Upper lobe of left lung (tissue), 6 donors: ENCODE measurements at regions not wholly inside any gene's neighbourhood (a gene's known extent, or its start where the extent isn't known, plus 50 kb on each side); places are given as distances from the start of the nearest gene placed in this dataset.
A peak's percentile ranks its signal among the peaks of the same experiment; 100 is the strongest.

Source experiments
- ATAC-seq, 2 donors: fragments of 200-7000 bp; cut with Tn5 transposase; one replicate each; pipeline ENCODE4 v1.9.1; 2022; ENCODE audit warnings: mild to moderate bottlenecking in 2 of 2, moderate library complexity in 2 of 2; ENCODE audit not compliant: low FRiP score in 2 of 2
- DNase-seq, 2 donors: peaks; one replicate each; pipeline ENCODE4 v3.0.0-alpha.2; 2019 to 2020
- H3K27ac ChIP-seq, 4 donors: fragments of 200-600 bp; sonication (generic); one replicate each; pipeline ENCODE4 v1.5.1; 2016 to 2019
- H3K27me3 ChIP-seq, 4 donors: fragments of 200-600 bp; sonication (generic); one replicate each; pipeline ENCODE4 v1.5.1; 2017 to 2019
- H3K36me3 ChIP-seq, 4 donors: fragments of 200-600 bp; sonication (generic); one replicate each; pipeline ENCODE4 v1.5.1; 2016 to 2019
- H3K4me1 ChIP-seq, 4 donors: fragments of 200-600 bp; sonication (generic); one replicate each; pipeline ENCODE4 v1.5.1; 2018 to 2019
- H3K4me3 ChIP-seq, 4 donors: fragments of 200-600 bp; sonication (generic); one replicate each; pipeline ENCODE4 v1.5.1; 2017 to 2019; ENCODE audit warnings: mild to moderate bottlenecking in 2 of 4, moderate library complexity in 1 of 4
- H3K9me3 ChIP-seq, 4 donors: fragments of 200-600 bp; sonication (generic); one replicate each; pipeline ENCODE4 v1.5.1; 2018 to 2019
- CTCF ChIP-seq, 6 experiments: fragments of 450-650 bp in 4 of 6; fragments of 200-600 bp in 2 of 6; sonication (generic) in 2 of 6; IDR thresholded peaks; one replicate each; pipeline ENCODE4 v1.5.1; 2016 to 2019; ENCODE audit warnings: antibody characterized with exemption in 6 of 6
- EP300 ChIP-seq, 4 donors: sonication (generic); formaldehyde crosslinking; IDR thresholded peaks; one replicate each; pipeline ENCODE4 v1.5.1; 2017; ENCODE audit warnings: antibody characterized with exemption in 4 of 4, control low read depth in 2 of 4
- POLR2A ChIP-seq, 4 donors: fragments of 450-650 bp; IDR thresholded peaks; one replicate each; pipeline ENCODE4 v1.5.1; 2016 to 2017; ENCODE audit warnings: antibody characterized with exemption in 4 of 4, mild to moderate bottlenecking in 2 of 4
- POLR2AphosphoS5 ChIP-seq, 2 donors: sonication (generic); formaldehyde crosslinking; IDR thresholded peaks; one replicate each; pipeline ENCODE4 v1.5.1; 2017; ENCODE audit warnings: antibody characterized with exemption in 2 of 2
- whole genome bisulfite sequencing, 2 donors: methylation state at CpG; one replicate each; pipeline ENCODE4 v1.1.5; 2017 to 2018; 5-methylcytosine and 5-hydroxymethylcytosine counted together
- donor health status: DM: no; HTN: no; CAD: no; lungs with moderate emphysema.
- donor health status: DM: no; HTN: yes; CAD: no; lungs with severe emphysema.

DNA sequence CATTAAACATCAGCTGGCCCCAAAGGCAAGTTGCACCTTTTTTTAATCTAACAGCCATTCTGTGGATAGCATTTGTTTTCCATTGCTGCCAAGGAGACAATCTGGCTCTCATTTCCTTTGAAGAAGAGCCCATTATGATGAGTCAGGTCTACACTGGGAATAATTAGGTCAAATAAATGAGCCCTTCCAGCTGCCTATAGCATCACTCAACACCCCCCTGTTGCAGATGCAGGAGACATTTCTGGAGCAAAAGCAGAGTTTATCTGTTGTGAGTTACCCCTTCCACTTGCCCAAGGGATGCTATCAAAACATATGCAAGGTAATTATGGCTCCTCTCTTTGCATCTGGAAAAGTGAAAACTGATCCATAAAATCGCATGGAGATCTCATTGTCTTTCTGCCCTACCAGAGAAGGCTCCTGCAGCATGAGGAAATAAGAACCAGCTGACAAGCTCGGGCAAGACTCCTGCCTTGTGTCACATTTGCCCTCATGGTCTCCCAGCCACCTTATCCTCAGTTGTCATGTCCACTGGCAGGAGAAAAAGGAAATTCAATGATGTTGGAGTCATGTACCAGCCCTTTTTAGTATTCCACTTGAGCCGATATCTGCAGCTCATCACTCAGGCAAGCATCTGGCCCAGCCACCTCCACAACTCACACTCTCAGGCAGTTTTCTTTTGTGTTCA lies 135.9 kb downstream of the SLC30A10 start:
- H3K36me3 ChIP-seq = no peaks in the 10 kb centered on the region
- H3K4me1 ChIP-seq = no peaks in the 10 kb centered on the region
- ATAC-seq = peak in 1 of 2 donors; percentile 77
- H3K9me3 ChIP-seq = no peaks in the 10 kb centered on the region
- no peak overlapping the region for H3K4me3 ChIP-seq
- no peak overlapping the region for H3K27ac ChIP-seq
- 82 to 96% methylated on average over 3 of the region's 3 CpGs for WGBS, 2 donors
- H3K27me3 ChIP-seq = no peaks in the 10 kb centered on the region
- no peak for DNase-seq
- TF ChIP-seq CTCF (IDR thresholded peaks at IDR 0.05) = no peak
- TF ChIP-seq POLR2AphosphoS5 (IDR thresholded peaks at IDR 0.05) = no peak
- TF ChIP-seq EP300 (IDR thresholded peaks at IDR 0.05) = no peak
- TF ChIP-seq POLR2A (IDR thresholded peaks at IDR 0.05) = no peak

- 77 to 93% methylated on average over 2 of the region's 2 CpGs for WGBS, 2 donors
- no peak for DNase-seq
- Histone ChIP-seq H3K4me3 (no peak overlapping the region), H3K4me1 (no peaks in the 10 kb centered on the region), H3K27me3 (no peaks in the 10 kb centered on the region), H3K36me3 (no peaks in the 10 kb centered on the region), H3K27ac (no peak overlapping the region), H3K9me3 (no peaks in the 10 kb centered on the region)
- no peak for ATAC-seq
- TF ChIP-seq EP300 (IDR thresholded peaks at IDR 0.05) (no peak), POLR2A (IDR thresholded peaks at IDR 0.05) (no peak), POLR2AphosphoS5 (IDR thresholded peaks at IDR 0.05) (no peak), CTCF (IDR thresholded peaks at IDR 0.05) (no peak)
Observed at GRCh38 chr1:219791766-219792165, 136.6 kb downstream of the SLC30A10 start.

DNA sequence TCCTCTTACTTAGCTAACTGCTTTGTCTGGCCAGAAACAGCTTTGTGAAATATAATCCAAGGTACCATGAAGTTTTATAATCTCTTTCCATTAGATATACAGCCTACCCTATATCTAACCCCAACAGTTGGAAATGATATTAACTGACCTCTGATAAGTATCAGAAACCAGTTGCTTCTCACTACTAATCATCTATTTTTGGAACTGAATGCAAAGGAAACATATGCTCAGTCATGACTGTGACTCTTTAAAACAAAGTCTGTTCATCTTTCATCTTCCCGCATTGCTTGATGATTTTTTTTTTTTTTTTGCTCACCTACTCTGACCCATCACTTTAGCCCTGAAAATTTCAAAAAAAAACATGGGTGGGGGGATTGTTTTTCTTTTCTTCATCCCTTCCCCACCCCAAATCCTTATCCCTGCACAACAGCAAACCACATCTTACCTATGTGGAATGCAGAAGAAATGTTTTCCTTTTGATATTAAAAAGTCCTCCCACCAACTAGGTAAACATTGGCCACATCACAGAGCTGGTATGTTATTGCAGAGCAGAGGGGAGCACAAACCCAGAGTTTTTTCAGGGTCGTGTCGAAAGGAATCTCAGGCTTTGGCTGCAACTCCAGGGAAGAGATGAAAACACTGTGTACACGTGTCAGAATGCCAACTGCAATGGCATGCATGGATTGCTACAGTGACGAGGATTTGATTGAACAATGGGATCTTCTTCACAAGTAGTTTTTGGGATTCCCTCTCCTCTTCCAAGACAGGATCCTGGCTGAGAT lies 137.3 kb downstream of the SLC30A10 start:
- no peaks in the 10 kb centered on the region for H3K9me3 ChIP-seq
- H3K27me3 ChIP-seq = no peaks in the 10 kb centered on the region
- ATAC-seq (no peak), DNase-seq (no peak)
- no peaks in the 10 kb centered on the region for H3K4me1 ChIP-seq
- WGBS, 2 donors = 44 to 49% methylated on average over 5 of the region's 5 CpGs
- TF ChIP-seq POLR2A (IDR thresholded peaks at IDR 0.05) = no peak
- no peak for TF ChIP-seq POLR2AphosphoS5 (IDR thresholded peaks at IDR 0.05)
- TF ChIP-seq CTCF (IDR thresholded peaks at IDR 0.05) = no peak
- TF ChIP-seq EP300 (IDR thresholded peaks at IDR 0.05) = no peak
- no peak overlapping the region for H3K4me3 ChIP-seq
- no peaks in the 10 kb centered on the region for H3K36me3 ChIP-seq
- no peak overlapping the region for H3K27ac ChIP-seq

DNA sequence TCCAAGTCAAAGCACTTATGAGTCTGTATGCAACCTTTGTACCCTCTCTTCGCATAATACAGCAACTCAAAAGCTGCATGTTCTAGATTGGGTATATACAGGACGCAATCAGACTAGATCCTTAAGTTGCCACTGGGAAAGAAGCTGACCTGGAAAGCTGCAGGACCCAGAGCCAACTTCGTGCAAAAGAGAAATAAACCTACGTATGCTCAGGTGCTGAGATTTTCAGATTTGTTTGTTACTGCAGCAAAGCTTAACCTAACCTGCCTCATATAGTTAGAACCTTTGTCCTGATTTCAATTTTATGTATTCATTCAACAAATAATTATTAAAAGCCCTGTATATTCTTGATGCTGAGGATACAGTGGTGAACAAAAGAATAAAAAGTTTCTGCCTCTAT lies 139.7 kb downstream of the SLC30A10 start:
- peaks cover 0 to 17% (median 8%) of the 10 kb centered on the region in 4 donors for H3K4me1 ChIP-seq
- ATAC-seq (no peak), DNase-seq (no peak)
- no peak overlapping the region for H3K27ac ChIP-seq
- no peaks in the 10 kb centered on the region for H3K27me3 ChIP-seq
- no peaks in the 10 kb centered on the region for H3K36me3 ChIP-seq
- H3K9me3 ChIP-seq = no peaks in the 10 kb centered on the region
- no peak for TF ChIP-seq POLR2AphosphoS5 (IDR thresholded peaks at IDR 0.05)
- no peak for TF ChIP-seq CTCF (IDR thresholded peaks at IDR 0.05)
- TF ChIP-seq EP300 (IDR thresholded peaks at IDR 0.05) = no peak
- TF ChIP-seq POLR2A (IDR thresholded peaks at IDR 0.05) = no peak
- no peak overlapping the region for H3K4me3 ChIP-seq
- WGBS, 2 donors = 69% methylated on average over 4 of the region's 4 CpGs
